IMR-90 (cell line): ENCODE measurements at regions not wholly inside any gene's neighbourhood (a gene's known extent, or its start where the extent isn't known, plus 50 kb on each side); places are given as distances from the start of the nearest gene placed in this dataset.

Experiments
- ATAC-seq: fragments of 200-7000 bp; cut with Tn5 transposase; 2 replicates; pipeline ENCODE4 v1.9.1; 2020; ENCODE audit warnings: low read depth, mild to moderate bottlenecking, moderate library complexity
- BruUV-seq: library from RNA; stranded (reverse); fragments of 400-500 nt; replicated peaks from 2 replicates; lab custom pipeline; 2021; lab: Mats Ljungman, UMichigan
- CTCF ChIA-PET: fragments of 300-600 bp; formaldehyde crosslinking; extraction: SDS; loops from one replicate; lab custom pipeline; 2021; ENCODE audit warnings: antibody characterized with exemption; lab: Yijun Ruan, JAX
- POLR2A ChIA-PET: fragments of 300-600 bp; sonication (Branson Sonifier 250); formaldehyde crosslinking; loops from one replicate; lab custom pipeline; 2022; ENCODE audit warnings: antibody characterized with exemption; ENCODE audit not compliant: unreplicated experiment; lab: Charles Lee
- DNase-seq: peaks from one replicate; pipeline ENCODE4 v3.0.0; 2013
- H2AFZ ChIP-seq: replicated peaks from 2 replicates; pipeline ENCODE3; 2013; ENCODE audit warnings: low read length, mild to moderate bottlenecking; ENCODE audit not compliant: poor library complexity
- H2AK5ac ChIP-seq: 2 replicates; pipeline ENCODE4 v1.6.1; 2013; ENCODE audit warnings: low read depth, low read length, inconsistent platforms
- H2AK9ac ChIP-seq: replicated peaks from 2 replicates; pipeline ENCODE3; 2013; ENCODE audit warnings: mild to moderate bottlenecking, low read depth, low read length, moderate library complexity; ENCODE audit not compliant: poor library complexity
- H2BK120ac ChIP-seq: 2 replicates; pipeline ENCODE4 v1.6.1; 2013; ENCODE audit warnings: low read depth, low read length, inconsistent platforms
- H2BK15ac ChIP-seq: 3 replicates; pipeline ENCODE4 v1.6.1; 2013; ENCODE audit warnings: low read depth, low read length, inconsistent platforms
- H2BK20ac ChIP-seq: 2 replicates; pipeline ENCODE4 v1.6.1; 2013; ENCODE audit warnings: low read depth, mild to moderate bottlenecking, inconsistent platforms, low read length, moderate library complexity
- H2BK5ac ChIP-seq: 2 replicates; pipeline ENCODE4 v1.6.1; 2013; ENCODE audit warnings: mild to moderate bottlenecking, low read depth, low read length, inconsistent platforms; ENCODE audit not compliant: poor library complexity, severe bottlenecking
- H3K14ac ChIP-seq: replicated peaks from 2 replicates; pipeline ENCODE4 v1.6.1; 2013; ENCODE audit warnings: low read depth, low read length, inconsistent platforms
- H3K18ac ChIP-seq: 2 replicates; pipeline ENCODE4 v1.6.1; 2013; ENCODE audit warnings: low read depth, low read length, control low read depth
- H3K23ac ChIP-seq: 2 replicates; pipeline ENCODE4 v1.6.1; 2013; ENCODE audit warnings: low read depth, low read length, inconsistent platforms
- H3K27ac ChIP-seq: 2 replicates; pipeline ENCODE4 v1.5.1; 2013; ENCODE audit warnings: mild to moderate bottlenecking, control low read depth, low read length; ENCODE audit not compliant: insufficient read depth
- H3K27me3 ChIP-seq: 2 replicates; pipeline ENCODE4 v1.6.1; 2013; ENCODE audit warnings: low read length; ENCODE audit not compliant: control insufficient read depth, insufficient read depth
- H3K36me3 ChIP-seq: 2 replicates; pipeline ENCODE4 v1.6.1; 2013; ENCODE audit warnings: low read length, mixed read lengths; ENCODE audit not compliant: control insufficient read depth, insufficient read depth
- H3K4ac ChIP-seq: 2 replicates; pipeline ENCODE4 v1.6.1; 2013; ENCODE audit warnings: low read depth, low read length, inconsistent platforms
- H3K4me1 ChIP-seq: 2 replicates; pipeline ENCODE4 v1.6.1; 2013; ENCODE audit warnings: low read length, mixed read lengths; ENCODE audit not compliant: control insufficient read depth, insufficient read depth
- H3K4me2 ChIP-seq: 2 replicates; pipeline ENCODE4 v1.6.1; 2013; ENCODE audit warnings: low read depth, mild to moderate bottlenecking, control low read depth, low read length, moderate library complexity
- H3K4me3 ChIP-seq: 2 replicates; pipeline ENCODE4 v1.5.1; 2013; ENCODE audit warnings: low read depth, mild to moderate bottlenecking, control low read depth, low read length, moderate library complexity; ENCODE audit not compliant: insufficient read depth
- H3K56ac ChIP-seq: 2 replicates; pipeline ENCODE4 v1.6.1; 2013; ENCODE audit warnings: low read length, inconsistent platforms; ENCODE audit not compliant: insufficient read depth; ENCODE audit errors: extremely low read depth
- H3K79me1 ChIP-seq, 2 experiments: 2 replicates each; pipeline ENCODE4 v1.6.1; 2013; ENCODE audit warnings: low read length in 2 of 2, inconsistent platforms in 1 of 2, low read depth in 1 of 2
- H3K9ac ChIP-seq: 2 replicates; pipeline ENCODE4 v1.6.1; 2013; ENCODE audit warnings: low read depth, low read length, control low read depth
- H3K9me1 ChIP-seq: 2 replicates; pipeline ENCODE4 v1.6.1; 2013; ENCODE audit warnings: low read length, inconsistent platforms; ENCODE audit not compliant: insufficient read depth
- H3K9me3 ChIP-seq: 2 replicates; pipeline ENCODE4 v1.6.1; 2013; ENCODE audit warnings: low read length; ENCODE audit not compliant: control insufficient read depth, insufficient read depth
- H4K20me1 ChIP-seq: 2 replicates; pipeline ENCODE4 v1.6.1; 2013; ENCODE audit warnings: low read length, inconsistent platforms; ENCODE audit not compliant: insufficient read depth
- H4K5ac ChIP-seq: 2 replicates; pipeline ENCODE4 v1.6.1; 2013; ENCODE audit warnings: mild to moderate bottlenecking, low read depth, low read length, control low read depth
- H4K8ac ChIP-seq, 2 experiments: 2 replicates each; pipeline ENCODE4 v1.6.1; 2013; ENCODE audit warnings: low read depth in 2 of 2, low read length in 2 of 2, control low read depth in 1 of 2, inconsistent platforms in 1 of 2
- H4K91ac ChIP-seq: 2 replicates; pipeline ENCODE4 v1.6.1; 2013; ENCODE audit warnings: low read depth, low read length, inconsistent platforms; ENCODE audit not compliant: insufficient read depth
- BHLHE40 ChIP-seq: fragments of 150-350 bp; IDR thresholded peaks from 2 replicates; pipeline ENCODE4 v1.6.1; 2016; ENCODE audit warnings: mild to moderate bottlenecking, low read depth, low read length
- CEBPB ChIP-seq: IDR thresholded peaks from 2 replicates; pipeline ENCODE4 v1.6.1; 2012; ENCODE audit warnings: low read depth, low read length, improper control_type of control experiment
- CHD1 ChIP-seq: IDR thresholded peaks from 2 replicates; pipeline ENCODE4 v1.6.1; 2012; ENCODE audit warnings: low read depth, low read length, improper control_type of control experiment
- FOS ChIP-seq: fragments of 150-350 bp; IDR thresholded peaks from 2 replicates; pipeline ENCODE4 v1.6.1; 2016; ENCODE audit warnings: low read depth, low read length
- MAFK ChIP-seq: IDR thresholded peaks from 2 replicates; pipeline ENCODE4 v1.6.1; 2012; ENCODE audit warnings: low read depth, low read length, improper control_type of control experiment
- MAZ ChIP-seq: IDR thresholded peaks from 2 replicates; pipeline ENCODE4 v1.6.1; 2012; ENCODE audit warnings: low read depth, mild to moderate bottlenecking, low read length, improper control_type of control experiment, moderate library complexity, borderline replicate concordance
- MXI1 ChIP-seq: IDR thresholded peaks from 2 replicates; pipeline ENCODE4 v1.6.1; 2012; ENCODE audit warnings: low read depth, mild to moderate bottlenecking, low read length, moderate library complexity, borderline replicate concordance
- NFE2L2 ChIP-seq: fragments of 150-350 bp; IDR thresholded peaks from 2 replicates; pipeline ENCODE4 v1.6.1; 2016; ENCODE audit warnings: low read depth, mild to moderate bottlenecking, low read length
- POLR2A ChIP-seq: IDR thresholded peaks from 2 replicates; pipeline ENCODE4 v1.6.1; 2012; ENCODE audit warnings: mild to moderate bottlenecking, low read depth, low read length
- RAD21 ChIP-seq: IDR thresholded peaks from 2 replicates; pipeline ENCODE4 v1.6.1; 2012; ENCODE audit warnings: low read length, improper control_type of control experiment
- RCOR1 ChIP-seq: IDR thresholded peaks from 2 replicates; pipeline ENCODE4 v1.6.1; 2012; ENCODE audit warnings: mild to moderate bottlenecking, low read length, improper control_type of control experiment; ENCODE audit not compliant: insufficient replicate concordance
- RFX5 ChIP-seq: IDR thresholded peaks from 2 replicates; pipeline ENCODE4 v1.8.0; 2012; ENCODE audit warnings: low read depth, mild to moderate bottlenecking, low read length, moderate library complexity
- SMC3 ChIP-seq: fragments of 150-350 bp; IDR thresholded peaks from 2 replicates; pipeline ENCODE4 v1.6.1; 2016; ENCODE audit warnings: low read depth, mild to moderate bottlenecking, antibody characterized with exemption, low read length, moderate library complexity
- WGBS, 2 experiments: methylation state at CpG; one replicate each; pipeline versions ENCODE4 v1.1.5 to v1.1.7; 2013; ENCODE audit warnings: missing lambda C conversion rate in 2 of 2; ENCODE audit not compliant: insufficient read length in 1 of 2; ENCODE audit errors: extremely low coverage in 2 of 2; 5-methylcytosine and 5-hydroxymethylcytosine counted together
- dilution Hi-C: fragments of 300-500 bp; cut with HindIII; formaldehyde crosslinking; loops from one replicate; pipeline ENCODE4 v1.14.3; 2018; ENCODE audit warnings: low sequenced_read_pairs; ENCODE audit not compliant: unreplicated experiment
- in situ Hi-C: fragments of 300-500 bp; cut with MboI; formaldehyde crosslinking; loops from 3 replicates; pipeline ENCODE4 v1.14.3; 2019; ENCODE audit warnings: low sequenced_read_pairs, inconsistent platforms, mixed read lengths
- intact Hi-C: fragments of 100-400 bp; cut with micrococcal nuclease; formaldehyde crosslinking; loops from 2 replicates; pipeline ENCODE4 v1.10.0; 2022
- TF ChIP-seq, protein P1 (sequence below): fragments of 150-350 bp; IDR thresholded peaks from 2 replicates; pipeline ENCODE4 v1.6.1; 2017; ENCODE audit warnings: mild to moderate bottlenecking, antibody characterized with exemption, low read length, low read depth
- TF ChIP-seq, protein P2 (sequence below): conservative IDR thresholded peaks from 2 replicates; pipeline ENCODE4 v1.5.1; 2012; ENCODE audit warnings: mild to moderate bottlenecking, low read depth, low read length, improper control_type of control experiment
- TF ChIP-seq, protein P3 (sequence below): fragments of 150-350 bp; IDR thresholded peaks from 2 replicates; pipeline ENCODE4 v1.6.1; 2016; ENCODE audit warnings: low read depth, mild to moderate bottlenecking, low read length, moderate library complexity, borderline replicate concordance

DNA sequence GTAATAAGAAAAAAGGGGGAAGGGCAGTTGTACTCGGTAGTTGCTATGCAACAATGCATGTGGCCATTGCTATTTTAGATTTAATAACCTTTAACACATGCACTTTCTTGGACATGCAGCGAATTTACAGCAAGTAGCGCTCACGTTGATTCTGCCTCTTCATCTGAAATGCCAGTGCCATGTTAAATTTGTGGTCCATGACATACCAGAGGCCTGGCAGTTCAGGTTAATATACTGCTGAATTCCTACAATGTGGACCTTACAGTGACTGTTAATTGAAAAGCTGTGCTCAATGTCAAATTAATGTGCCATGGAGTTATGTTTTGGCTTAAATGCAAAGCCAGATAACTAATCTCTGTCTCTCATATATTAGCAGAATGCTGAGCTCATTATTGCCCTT is 699.7 kb downstream of the DOK5 start:
- no TSS peak for BruUV-seq
- peaks cover 6% of the 10 kb centered on the region for H3K9me3 ChIP-seq
- no peaks in the 10 kb centered on the region for H3K27me3 ChIP-seq
- ChIA-PET CTCF (interaction anchor here (1.1 kb wide), 1 partner anchor 12 kb away, joined by 3 read pairs; no protein-coding TSS in a partner anchor), POLR2A (no interaction called here)
- no peak overlapping the region for H2AFZ ChIP-seq
- H3K14ac ChIP-seq = no peak overlapping the region
- H2BK15ac ChIP-seq = no peak overlapping the region
- no peak overlapping the region for H2BK5ac ChIP-seq
- H3K27ac ChIP-seq = no peak overlapping the region
- H4K91ac ChIP-seq = no peak overlapping the region
- no peak overlapping the region for H3K4me2 ChIP-seq
- H3K4ac ChIP-seq = no peak overlapping the region
- no peaks in the 10 kb centered on the region for H3K36me3 ChIP-seq
- H3K4me1 ChIP-seq = no peaks in the 10 kb centered on the region
- H3K18ac ChIP-seq = no peak overlapping the region
- DNase-seq (no peak), ATAC-seq (no peak)
- H2AK9ac ChIP-seq = no peak overlapping the region
- H2BK20ac ChIP-seq = no peak overlapping the region
- no peak overlapping the region for H4K5ac ChIP-seq
- H3K4me3 ChIP-seq = no peak overlapping the region
- in situ Hi-C loops (no loop called here), intact Hi-C loops (no loop called here), dilution Hi-C loops (no loop called here)
- H3K9ac ChIP-seq = no peak overlapping the region
- no peak overlapping the region for H2AK5ac ChIP-seq
- H3K56ac ChIP-seq = no peak overlapping the region
- H4K20me1 ChIP-seq = no peaks in the 10 kb centered on the region
- H2BK120ac ChIP-seq = no peak overlapping the region
- no peak overlapping the region for H3K23ac ChIP-seq
- TF ChIP-seq, protein P1, sequence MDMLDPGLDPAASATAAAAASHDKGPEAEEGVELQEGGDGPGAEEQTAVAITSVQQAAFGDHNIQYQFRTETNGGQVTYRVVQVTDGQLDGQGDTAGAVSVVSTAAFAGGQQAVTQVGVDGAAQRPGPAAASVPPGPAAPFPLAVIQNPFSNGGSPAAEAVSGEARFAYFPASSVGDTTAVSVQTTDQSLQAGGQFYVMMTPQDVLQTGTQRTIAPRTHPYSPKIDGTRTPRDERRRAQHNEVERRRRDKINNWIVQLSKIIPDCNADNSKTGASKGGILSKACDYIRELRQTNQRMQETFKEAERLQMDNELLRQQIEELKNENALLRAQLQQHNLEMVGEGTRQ = no peak
- TF ChIP-seq, protein P2, sequence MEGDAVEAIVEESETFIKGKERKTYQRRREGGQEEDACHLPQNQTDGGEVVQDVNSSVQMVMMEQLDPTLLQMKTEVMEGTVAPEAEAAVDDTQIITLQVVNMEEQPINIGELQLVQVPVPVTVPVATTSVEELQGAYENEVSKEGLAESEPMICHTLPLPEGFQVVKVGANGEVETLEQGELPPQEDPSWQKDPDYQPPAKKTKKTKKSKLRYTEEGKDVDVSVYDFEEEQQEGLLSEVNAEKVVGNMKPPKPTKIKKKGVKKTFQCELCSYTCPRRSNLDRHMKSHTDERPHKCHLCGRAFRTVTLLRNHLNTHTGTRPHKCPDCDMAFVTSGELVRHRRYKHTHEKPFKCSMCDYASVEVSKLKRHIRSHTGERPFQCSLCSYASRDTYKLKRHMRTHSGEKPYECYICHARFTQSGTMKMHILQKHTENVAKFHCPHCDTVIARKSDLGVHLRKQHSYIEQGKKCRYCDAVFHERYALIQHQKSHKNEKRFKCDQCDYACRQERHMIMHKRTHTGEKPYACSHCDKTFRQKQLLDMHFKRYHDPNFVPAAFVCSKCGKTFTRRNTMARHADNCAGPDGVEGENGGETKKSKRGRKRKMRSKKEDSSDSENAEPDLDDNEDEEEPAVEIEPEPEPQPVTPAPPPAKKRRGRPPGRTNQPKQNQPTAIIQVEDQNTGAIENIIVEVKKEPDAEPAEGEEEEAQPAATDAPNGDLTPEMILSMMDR = no peak
- TF ChIP-seq RCOR1 (no peak), MAZ (no peak), MXI1 (no peak), CHD1 (no peak), NFE2L2 (no peak), MAFK (no peak), RFX5 (no peak), POLR2A (no peak), CEBPB (no peak), RAD21 (no peak), FOS (no peak), SMC3 (no peak), BHLHE40 (no peak)
- TF ChIP-seq, protein P3, sequence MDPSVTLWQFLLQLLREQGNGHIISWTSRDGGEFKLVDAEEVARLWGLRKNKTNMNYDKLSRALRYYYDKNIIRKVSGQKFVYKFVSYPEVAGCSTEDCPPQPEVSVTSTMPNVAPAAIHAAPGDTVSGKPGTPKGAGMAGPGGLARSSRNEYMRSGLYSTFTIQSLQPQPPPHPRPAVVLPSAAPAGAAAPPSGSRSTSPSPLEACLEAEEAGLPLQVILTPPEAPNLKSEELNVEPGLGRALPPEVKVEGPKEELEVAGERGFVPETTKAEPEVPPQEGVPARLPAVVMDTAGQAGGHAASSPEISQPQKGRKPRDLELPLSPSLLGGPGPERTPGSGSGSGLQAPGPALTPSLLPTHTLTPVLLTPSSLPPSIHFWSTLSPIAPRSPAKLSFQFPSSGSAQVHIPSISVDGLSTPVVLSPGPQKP = no peak
- no peaks in the 10 kb centered on the region for H3K79me1 ChIP-seq
- no peaks in the 10 kb centered on the region for H3K9me1 ChIP-seq
- H4K8ac ChIP-seq = no peak overlapping the region
- WGBS, 2 experiments = no CpG with 5 or more reads among the region's 4 CpGs
